KMS-11 (cell line): ENCODE measurements at regions not wholly inside any gene's neighbourhood (a gene's known extent, or its start where the extent isn't known, plus 50 kb on each side); places are given as distances from the start of the nearest gene placed in this dataset.

Source experiments
- H2AFZ ChIP-seq: fragments of 200-600 bp; sonication (generic); 2 replicates; pipeline ENCODE4 v1.6.1; 2016; ENCODE audit warnings: antibody characterized with exemption, mixed run types, low read depth
- H3K27ac ChIP-seq: fragments of 200-600 bp; sonication (generic); 2 replicates; pipeline ENCODE4 v1.6.1; 2016; ENCODE audit warnings: mild to moderate bottlenecking, mixed run types
- H3K27me3 ChIP-seq: fragments of 200-600 bp; sonication (generic); 2 replicates; pipeline ENCODE4 v1.6.1; 2017; ENCODE audit warnings: mild to moderate bottlenecking, low read depth, mixed run types, moderate library complexity; ENCODE audit not compliant: insufficient read depth
- H3K36me3 ChIP-seq: fragments of 200-600 bp; sonication (generic); 2 replicates; pipeline ENCODE4 v1.6.1; 2017; ENCODE audit warnings: mild to moderate bottlenecking, mixed run types; ENCODE audit not compliant: insufficient read depth
- H3K4me1 ChIP-seq: fragments of 200-600 bp; sonication (generic); 2 replicates; pipeline ENCODE4 v1.6.1; 2016; ENCODE audit warnings: mild to moderate bottlenecking, low read depth, mixed run types; ENCODE audit not compliant: poor library complexity, severe bottlenecking
- H3K4me2 ChIP-seq: fragments of 200-600 bp; sonication (generic); 2 replicates; pipeline ENCODE4 v1.7.0; 2016; ENCODE audit warnings: mild to moderate bottlenecking, mixed run types
- H3K4me3 ChIP-seq: fragments of 200-600 bp; sonication (generic); IDR thresholded peaks from 2 replicates; pipeline ENCODE4 v1.6.1; 2017; ENCODE audit warnings: low read depth, low read length, mixed read lengths; ENCODE audit not compliant: insufficient read depth
- H3K79me2 ChIP-seq: fragments of 200-600 bp; sonication (generic); 2 replicates; pipeline ENCODE4 v1.6.1; 2016; ENCODE audit warnings: low read depth, mixed run types; ENCODE audit not compliant: insufficient read depth
- H3K9ac ChIP-seq: fragments of 200-600 bp; sonication (generic); 2 replicates; pipeline ENCODE4 v1.6.1; 2016; ENCODE audit warnings: mild to moderate bottlenecking, mixed run types
- H4K20me1 ChIP-seq: fragments of 200-600 bp; sonication (generic); 2 replicates; pipeline ENCODE4 v1.6.1; 2016; ENCODE audit warnings: mild to moderate bottlenecking, mixed run types; ENCODE audit not compliant: insufficient read depth
- CTCF ChIP-seq: fragments of 200-600 bp; sonication (generic); conservative IDR thresholded peaks from 2 replicates; pipeline ENCODE4 v1.6.1; 2017; ENCODE audit warnings: low read depth, mild to moderate bottlenecking, antibody characterized with exemption, low read length, moderate library complexity, mixed read lengths

- H3K4me1 ChIP-seq, result no peaks in the 10 kb centered on the region
- no peaks in the 10 kb centered on the region for H4K20me1 ChIP-seq
- H3K9ac ChIP-seq, result no peak overlapping the region
- H3K4me3 ChIP-seq, result no peak overlapping the region
- no peak for TF ChIP-seq CTCF
- no peak overlapping the region for H2AFZ ChIP-seq
- no peak overlapping the region for H3K27ac ChIP-seq
- H3K79me2 ChIP-seq, result no peaks in the 10 kb centered on the region
- H3K27me3 ChIP-seq, result no peaks in the 10 kb centered on the region
- no peaks in the 10 kb centered on the region for H3K36me3 ChIP-seq
- H3K4me2 ChIP-seq, result no peak overlapping the region
Observed at GRCh38 chr1:80593197-80593596, 1207.5 kb upstream of the ADGRL2 start.

DNA sequence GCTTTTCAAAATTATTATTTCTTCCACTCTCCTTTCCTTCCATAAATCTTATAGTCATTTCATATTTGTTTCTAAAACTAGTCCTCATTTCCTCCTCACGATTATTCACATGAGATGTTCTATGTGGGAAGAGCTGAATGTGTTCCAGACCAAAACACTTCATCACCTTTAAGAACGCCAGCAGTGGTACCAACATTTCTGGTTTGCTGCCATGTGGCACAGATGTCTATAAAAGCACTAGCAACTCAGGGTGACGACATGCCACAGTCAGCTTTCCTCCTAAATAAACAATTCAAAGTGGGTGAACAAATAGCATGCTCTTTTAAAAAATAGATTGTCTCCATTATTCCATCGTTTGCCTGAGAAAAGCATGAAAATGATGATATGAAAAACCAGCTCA is 1217.8 kb upstream of the ADGRL2 start:
- no peaks in the 10 kb centered on the region for H3K4me1 ChIP-seq
- H2AFZ ChIP-seq, result no peak overlapping the region
- TF ChIP-seq CTCF, result no peak
- no peaks in the 10 kb centered on the region for H4K20me1 ChIP-seq
- no peak overlapping the region for H3K27ac ChIP-seq
- no peak overlapping the region for H3K4me3 ChIP-seq
- no peaks in the 10 kb centered on the region for H3K27me3 ChIP-seq
- no peaks in the 10 kb centered on the region for H3K36me3 ChIP-seq
- no peaks in the 10 kb centered on the region for H3K79me2 ChIP-seq
- H3K9ac ChIP-seq, result no peak overlapping the region
- no peak overlapping the region for H3K4me2 ChIP-seq

- Histone ChIP-seq H3K36me3 (no peaks in the 10 kb centered on the region), H2AFZ (no peak overlapping the region), H3K4me2 (no peak overlapping the region), H3K9ac (no peak overlapping the region), H3K27ac (no peak overlapping the region), H3K4me3 (no peak overlapping the region), H4K20me1 (no peaks in the 10 kb centered on the region), H3K27me3 (no peaks in the 10 kb centered on the region), H3K79me2 (no peaks in the 10 kb centered on the region), H3K4me1 (no peaks in the 10 kb centered on the region)
- TF ChIP-seq CTCF, result no peak
Observed at GRCh38 chr1:80579055-80579454, 1221.7 kb upstream of the ADGRL2 start.

- no peak overlapping the region for H3K9ac ChIP-seq
- H3K4me3 ChIP-seq, result no peak overlapping the region
- H3K36me3 ChIP-seq, result no peaks in the 10 kb centered on the region
- no peak overlapping the region for H3K27ac ChIP-seq
- no peak for TF ChIP-seq CTCF
- H3K4me2 ChIP-seq, result no peak overlapping the region
- no peaks in the 10 kb centered on the region for H3K4me1 ChIP-seq
- no peaks in the 10 kb centered on the region for H3K79me2 ChIP-seq
- no peaks in the 10 kb centered on the region for H4K20me1 ChIP-seq
- no peak overlapping the region for H2AFZ ChIP-seq
- no peaks in the 10 kb centered on the region for H3K27me3 ChIP-seq
Observed at GRCh38 chr1:80566867-80567266, 1233.9 kb upstream of the ADGRL2 start.

DNA sequence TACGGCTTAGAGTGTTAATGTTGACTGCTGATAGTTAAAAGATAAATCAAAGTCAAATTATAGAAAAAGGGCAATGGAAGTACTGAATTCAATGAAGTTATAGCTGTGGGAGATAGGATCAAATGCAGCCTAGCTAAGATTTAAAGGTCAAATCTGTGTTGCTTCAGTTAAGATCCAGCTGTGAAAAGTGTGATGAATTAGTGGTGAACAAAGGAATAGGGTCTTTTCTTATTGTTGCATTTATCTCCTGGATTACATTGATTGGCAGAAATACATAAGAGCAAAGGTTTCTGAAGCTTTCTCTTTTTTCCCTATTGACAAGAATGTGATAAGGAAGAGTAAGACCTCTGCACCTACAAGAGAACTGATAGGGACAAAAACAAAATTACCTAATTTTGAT is 1234.6 kb upstream of the ADGRL2 start:
- TF ChIP-seq CTCF, result no peak
- no peak overlapping the region for H3K27ac ChIP-seq
- no peaks in the 10 kb centered on the region for H3K79me2 ChIP-seq

More for the DNA sequence above, 1234.6 kb upstream of the ADGRL2 start:
- Histone ChIP-seq H3K9ac (no peak overlapping the region), H4K20me1 (no peaks in the 10 kb centered on the region), H3K4me3 (no peak overlapping the region), H3K27me3 (no peaks in the 10 kb centered on the region), H2AFZ (no peak overlapping the region), H3K4me2 (no peak overlapping the region), H3K36me3 (no peaks in the 10 kb centered on the region), H3K4me1 (no peaks in the 10 kb centered on the region)
